ENCODE measurements at regions not wholly inside any gene's neighbourhood (a gene's known extent, or its start where the extent isn't known, plus 50 kb on each side); places are given as distances from the start of the nearest gene placed in this dataset.

- TF ChIP-seq CTCF (conservative IDR thresholded peaks at IDR 0.05 in 1 of 2, IDR thresholded peaks at IDR 0.05 in 1 of 2; ENCODE audit: low read depth in 1 of 2, low read length in 2 of 2) (no peak), EZH2 (IDR thresholded peaks at IDR 0.05; ENCODE audit: low read length, missing control alignments) (no peak)
Measured at GRCh38 chr4:159859656-159860148, 756.8 kb downstream of the RAPGEF2 start.

Data from fibroblast of lung (primary cell).